ENCODE measurements at regions not wholly inside any gene's neighbourhood (a gene's known extent, or its start where the extent isn't known, plus 50 kb on each side); places are given as distances from the start of the nearest gene placed in this dataset.

GRCh38 chr20:10789386-10789785 lies 115.6 kb upstream of the JAG1 start:
- no peak for TF ChIP-seq CTCF (conservative IDR thresholded peaks at IDR 0.05; ENCODE audit: low read depth, low read length)
- H3K79me2 ChIP-seq (ENCODE audit: insufficient read depth, low read depth), result no peaks in the 10 kb centered on the region
- no peaks in the 10 kb centered on the region for H3K36me3 ChIP-seq (ENCODE audit: insufficient read depth)
- H3K27ac ChIP-seq, result no peak overlapping the region
- no peaks in the 10 kb centered on the region for H3K27me3 ChIP-seq (ENCODE audit: insufficient read depth, low read depth)
- H3K4me1 ChIP-seq (ENCODE audit: low read depth, poor library complexity, severe bottlenecking), result no peaks in the 10 kb centered on the region
- no peak overlapping the region for H3K4me2 ChIP-seq
- H2AFZ ChIP-seq (ENCODE audit: low read depth), result no peak overlapping the region
- no peaks in the 10 kb centered on the region for H4K20me1 ChIP-seq (ENCODE audit: insufficient read depth)
- H3K9ac ChIP-seq, result no peak overlapping the region
- H3K4me3 ChIP-seq (IDR thresholded peaks at IDR 0.05; ENCODE audit: insufficient read depth, low read depth, low read length), result no peak overlapping the region

- Histone ChIP-seq H3K27ac (no peak overlapping the region), H3K9ac (no peak overlapping the region), H3K27me3 (ENCODE audit: insufficient read depth, low read depth) (no peaks in the 10 kb centered on the region), H3K36me3 (ENCODE audit: insufficient read depth) (no peaks in the 10 kb centered on the region), H3K79me2 (ENCODE audit: insufficient read depth, low read depth) (no peaks in the 10 kb centered on the region), H3K4me1 (ENCODE audit: low read depth, poor library complexity, severe bottlenecking) (no peaks in the 10 kb centered on the region), H3K4me2 (no peak overlapping the region), H2AFZ (ENCODE audit: low read depth) (no peak overlapping the region), H4K20me1 (ENCODE audit: insufficient read depth) (no peaks in the 10 kb centered on the region), H3K4me3 (IDR thresholded peaks at IDR 0.05; ENCODE audit: insufficient read depth, low read depth, low read length) (no peak overlapping the region)
- no peak for TF ChIP-seq CTCF (conservative IDR thresholded peaks at IDR 0.05; ENCODE audit: low read depth, low read length)
Observed at GRCh38 chr20:10790013-10790412, 116.2 kb upstream of the JAG1 start.

- no peak overlapping the region for H3K9ac ChIP-seq
- no peaks in the 10 kb centered on the region for H3K27me3 ChIP-seq (ENCODE audit: insufficient read depth, low read depth)
- no peaks in the 10 kb centered on the region for H4K20me1 ChIP-seq (ENCODE audit: insufficient read depth)
- no peak overlapping the region for H3K4me3 ChIP-seq (IDR thresholded peaks at IDR 0.05; ENCODE audit: insufficient read depth, low read depth, low read length)
- no peak overlapping the region for H3K27ac ChIP-seq
- H3K4me2 ChIP-seq, result no peak overlapping the region
- no peak for TF ChIP-seq CTCF (conservative IDR thresholded peaks at IDR 0.05; ENCODE audit: low read depth, low read length)
- H3K79me2 ChIP-seq (ENCODE audit: insufficient read depth, low read depth), result no peaks in the 10 kb centered on the region
- no peaks in the 10 kb centered on the region for H3K36me3 ChIP-seq (ENCODE audit: insufficient read depth)
- no peak overlapping the region for H2AFZ ChIP-seq (ENCODE audit: low read depth)
- H3K4me1 ChIP-seq (ENCODE audit: low read depth, poor library complexity, severe bottlenecking), result no peaks in the 10 kb centered on the region
Observed at GRCh38 chr20:10792291-10792690, 118.5 kb upstream of the JAG1 start.

GRCh38 chr20:10793766-10794165 lies 120.0 kb upstream of the JAG1 start:
- Histone ChIP-seq H3K79me2 (ENCODE audit: insufficient read depth, low read depth) (no peaks in the 10 kb centered on the region), H3K4me1 (ENCODE audit: low read depth, poor library complexity, severe bottlenecking) (no peaks in the 10 kb centered on the region), H3K4me2 (no peak overlapping the region), H3K4me3 (IDR thresholded peaks at IDR 0.05; ENCODE audit: insufficient read depth, low read depth, low read length) (no peak overlapping the region), H3K36me3 (ENCODE audit: insufficient read depth) (no peaks in the 10 kb centered on the region), H3K27me3 (ENCODE audit: insufficient read depth, low read depth) (no peaks in the 10 kb centered on the region), H2AFZ (ENCODE audit: low read depth) (no peak overlapping the region), H3K9ac (no peak overlapping the region), H4K20me1 (ENCODE audit: insufficient read depth) (no peaks in the 10 kb centered on the region), H3K27ac (no peak overlapping the region)
- no peak for TF ChIP-seq CTCF (conservative IDR thresholded peaks at IDR 0.05; ENCODE audit: low read depth, low read length)

GRCh38 chr20:10794765-10795164 lies 121.0 kb upstream of the JAG1 start:
- H3K9ac ChIP-seq, result no peak overlapping the region
- H3K36me3 ChIP-seq (ENCODE audit: insufficient read depth), result no peaks in the 10 kb centered on the region
- no peak overlapping the region for H3K4me3 ChIP-seq (IDR thresholded peaks at IDR 0.05; ENCODE audit: insufficient read depth, low read depth, low read length)
- no peaks in the 10 kb centered on the region for H3K27me3 ChIP-seq (ENCODE audit: insufficient read depth, low read depth)
- no peaks in the 10 kb centered on the region for H3K4me1 ChIP-seq (ENCODE audit: low read depth, poor library complexity, severe bottlenecking)
- H4K20me1 ChIP-seq (ENCODE audit: insufficient read depth), result no peaks in the 10 kb centered on the region
- no peak overlapping the region for H2AFZ ChIP-seq (ENCODE audit: low read depth)
- H3K79me2 ChIP-seq (ENCODE audit: insufficient read depth, low read depth), result no peaks in the 10 kb centered on the region
- TF ChIP-seq CTCF (conservative IDR thresholded peaks at IDR 0.05; ENCODE audit: low read depth, low read length), result no peak
- no peak overlapping the region for H3K4me2 ChIP-seq
- no peak overlapping the region for H3K27ac ChIP-seq

Data from KMS-11 (cell line).